ENCODE measurements at regions not wholly inside any gene's neighbourhood (a gene's known extent, or its start where the extent isn't known, plus 50 kb on each side); places are given as distances from the start of the nearest gene placed in this dataset.

GRCh38 chr12:39499296-39499695 lies 56.4 kb upstream of the KIF21A start:
- no peak for DNase-seq (ENCODE audit: low spot score)
- H3K4me3 ChIP-seq (ENCODE audit: severe bottlenecking): no peak overlapping the region
- no peaks in the 10 kb centered on the region for H3K27me3 ChIP-seq (ENCODE audit: insufficient read depth, poor library complexity, severe bottlenecking)
- peak; percentile 48; the same call in 2 of the 3 replicates for ATAC-seq (ENCODE audit: low read depth)
- no peak overlapping the region for H3K27ac ChIP-seq (ENCODE audit: poor library complexity, severe bottlenecking)
- peaks cover 9% of the 10 kb centered on the region for H3K4me1 ChIP-seq (ENCODE audit: insufficient read depth, poor library complexity, severe bottlenecking)
- no peak for TF ChIP-seq CTCF (IDR thresholded peaks at IDR 0.05; ENCODE audit: poor library complexity, severe bottlenecking)
- H3K9me3 ChIP-seq (ENCODE audit: severe bottlenecking): no peaks in the 10 kb centered on the region
- H3K36me3 ChIP-seq (ENCODE audit: low read depth): no peaks in the 10 kb centered on the region

All from RWPE2 (cell line).